ENCODE measurements at regions not wholly inside any gene's neighbourhood (a gene's known extent, or its start where the extent isn't known, plus 50 kb on each side); places are given as distances from the start of the nearest gene placed in this dataset.

DNA sequence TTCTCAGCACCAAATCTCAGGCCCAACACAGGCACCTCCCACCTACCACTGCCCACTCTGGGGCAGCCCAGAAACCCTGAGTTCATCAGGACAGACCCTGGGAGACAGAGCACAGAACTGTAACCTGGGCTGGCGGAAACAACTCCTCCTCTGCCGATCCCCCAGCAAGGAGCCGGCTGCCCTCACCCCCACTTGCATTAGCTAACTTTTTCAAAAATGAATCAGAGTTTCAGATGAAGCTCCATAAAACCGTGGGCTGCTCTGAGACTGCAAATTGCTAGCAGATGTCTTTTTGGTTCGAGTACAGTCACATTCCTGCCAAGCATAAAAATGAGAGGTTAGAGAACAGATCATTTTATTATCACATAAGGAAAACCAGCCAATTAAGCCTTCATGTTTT, 93.4 kb upstream of the PARD3 start:
- no peak for TF ChIP-seq SP1 (IDR thresholded peaks at IDR 0.05; ENCODE audit: low read depth)
- TF ChIP-seq, protein P1, sequence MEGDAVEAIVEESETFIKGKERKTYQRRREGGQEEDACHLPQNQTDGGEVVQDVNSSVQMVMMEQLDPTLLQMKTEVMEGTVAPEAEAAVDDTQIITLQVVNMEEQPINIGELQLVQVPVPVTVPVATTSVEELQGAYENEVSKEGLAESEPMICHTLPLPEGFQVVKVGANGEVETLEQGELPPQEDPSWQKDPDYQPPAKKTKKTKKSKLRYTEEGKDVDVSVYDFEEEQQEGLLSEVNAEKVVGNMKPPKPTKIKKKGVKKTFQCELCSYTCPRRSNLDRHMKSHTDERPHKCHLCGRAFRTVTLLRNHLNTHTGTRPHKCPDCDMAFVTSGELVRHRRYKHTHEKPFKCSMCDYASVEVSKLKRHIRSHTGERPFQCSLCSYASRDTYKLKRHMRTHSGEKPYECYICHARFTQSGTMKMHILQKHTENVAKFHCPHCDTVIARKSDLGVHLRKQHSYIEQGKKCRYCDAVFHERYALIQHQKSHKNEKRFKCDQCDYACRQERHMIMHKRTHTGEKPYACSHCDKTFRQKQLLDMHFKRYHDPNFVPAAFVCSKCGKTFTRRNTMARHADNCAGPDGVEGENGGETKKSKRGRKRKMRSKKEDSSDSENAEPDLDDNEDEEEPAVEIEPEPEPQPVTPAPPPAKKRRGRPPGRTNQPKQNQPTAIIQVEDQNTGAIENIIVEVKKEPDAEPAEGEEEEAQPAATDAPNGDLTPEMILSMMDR (IDR thresholded peaks at IDR 0.05 in 2 of 3, conservative IDR thresholded peaks at IDR 0.05 in 1 of 3; ENCODE audit: borderline replicate concordance in 1 of 3, insufficient read depth in 1 of 3, low read depth in 2 of 3, low read length in 2 of 3) = no peak
- TF ChIP-seq POLR2A (IDR thresholded peaks at IDR 0.05; ENCODE audit: borderline replicate concordance, extremely low read depth, insufficient read depth, insufficient read length) = no peak
- no peak for TF ChIP-seq EZH2phosphoT487 (IDR thresholded peaks at IDR 0.05; ENCODE audit: borderline replicate concordance)
- TF ChIP-seq, protein P2, sequence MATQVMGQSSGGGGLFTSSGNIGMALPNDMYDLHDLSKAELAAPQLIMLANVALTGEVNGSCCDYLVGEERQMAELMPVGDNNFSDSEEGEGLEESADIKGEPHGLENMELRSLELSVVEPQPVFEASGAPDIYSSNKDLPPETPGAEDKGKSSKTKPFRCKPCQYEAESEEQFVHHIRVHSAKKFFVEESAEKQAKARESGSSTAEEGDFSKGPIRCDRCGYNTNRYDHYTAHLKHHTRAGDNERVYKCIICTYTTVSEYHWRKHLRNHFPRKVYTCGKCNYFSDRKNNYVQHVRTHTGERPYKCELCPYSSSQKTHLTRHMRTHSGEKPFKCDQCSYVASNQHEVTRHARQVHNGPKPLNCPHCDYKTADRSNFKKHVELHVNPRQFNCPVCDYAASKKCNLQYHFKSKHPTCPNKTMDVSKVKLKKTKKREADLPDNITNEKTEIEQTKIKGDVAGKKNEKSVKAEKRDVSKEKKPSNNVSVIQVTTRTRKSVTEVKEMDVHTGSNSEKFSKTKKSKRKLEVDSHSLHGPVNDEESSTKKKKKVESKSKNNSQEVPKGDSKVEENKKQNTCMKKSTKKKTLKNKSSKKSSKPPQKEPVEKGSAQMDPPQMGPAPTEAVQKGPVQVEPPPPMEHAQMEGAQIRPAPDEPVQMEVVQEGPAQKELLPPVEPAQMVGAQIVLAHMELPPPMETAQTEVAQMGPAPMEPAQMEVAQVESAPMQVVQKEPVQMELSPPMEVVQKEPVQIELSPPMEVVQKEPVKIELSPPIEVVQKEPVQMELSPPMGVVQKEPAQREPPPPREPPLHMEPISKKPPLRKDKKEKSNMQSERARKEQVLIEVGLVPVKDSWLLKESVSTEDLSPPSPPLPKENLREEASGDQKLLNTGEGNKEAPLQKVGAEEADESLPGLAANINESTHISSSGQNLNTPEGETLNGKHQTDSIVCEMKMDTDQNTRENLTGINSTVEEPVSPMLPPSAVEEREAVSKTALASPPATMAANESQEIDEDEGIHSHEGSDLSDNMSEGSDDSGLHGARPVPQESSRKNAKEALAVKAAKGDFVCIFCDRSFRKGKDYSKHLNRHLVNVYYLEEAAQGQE (IDR thresholded peaks at IDR 0.05; ENCODE audit: low read depth) = no peak
- no peak for TF ChIP-seq RAD21 (IDR thresholded peaks at IDR 0.05; ENCODE audit: low read depth)
- TF ChIP-seq JUND (IDR thresholded peaks at IDR 0.05) = no peak
- no peak for TF ChIP-seq CEBPB (IDR thresholded peaks at IDR 0.05; ENCODE audit: low read depth)
- TF ChIP-seq, protein P3, sequence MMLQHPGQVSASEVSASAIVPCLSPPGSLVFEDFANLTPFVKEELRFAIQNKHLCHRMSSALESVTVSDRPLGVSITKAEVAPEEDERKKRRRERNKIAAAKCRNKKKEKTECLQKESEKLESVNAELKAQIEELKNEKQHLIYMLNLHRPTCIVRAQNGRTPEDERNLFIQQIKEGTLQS (IDR thresholded peaks at IDR 0.05) = no peak
- TF ChIP-seq ZNF274 (IDR thresholded peaks at IDR 0.05; ENCODE audit: low read depth, low read length) = no peak
- no peak for TF ChIP-seq SIN3A (IDR thresholded peaks at IDR 0.05; ENCODE audit: low read depth)
